ENCODE measurements at regions not wholly inside any gene's neighbourhood (a gene's known extent, or its start where the extent isn't known, plus 50 kb on each side); places are given as distances from the start of the nearest gene placed in this dataset.

GRCh38 chr6:87807475-87807874 lies 105.4 kb upstream of the AKIRIN2 start:
- no peak for FAIRE-seq
- H2AFZ ChIP-seq (ENCODE audit: control insufficient read depth, low read length) = no peak overlapping the region
- no peak overlapping the region for H3K9ac ChIP-seq (ENCODE audit: control insufficient read depth, extremely low read depth, insufficient read depth, low read length)
- no peaks in the 10 kb centered on the region for H3K79me2 ChIP-seq (ENCODE audit: control insufficient read depth, insufficient read depth, low read length)
- H3K9me3 ChIP-seq (ENCODE audit: control insufficient read depth, low read depth, low read length) = no peaks in the 10 kb centered on the region
- peaks cover 14% of the 10 kb centered on the region for H3K4me1 ChIP-seq (ENCODE audit: control insufficient read depth, extremely low read depth, insufficient read depth, low read length)
- DNase-seq (ENCODE audit: low read depth, low spot score) = no peak
- H3K36me3 ChIP-seq (ENCODE audit: control insufficient read depth in 2 of 2, extremely low read depth in 1 of 2, insufficient read depth in 2 of 2, low read length in 2 of 2) = no peaks in the 10 kb centered on the region
- TF ChIP-seq, protein P1, sequence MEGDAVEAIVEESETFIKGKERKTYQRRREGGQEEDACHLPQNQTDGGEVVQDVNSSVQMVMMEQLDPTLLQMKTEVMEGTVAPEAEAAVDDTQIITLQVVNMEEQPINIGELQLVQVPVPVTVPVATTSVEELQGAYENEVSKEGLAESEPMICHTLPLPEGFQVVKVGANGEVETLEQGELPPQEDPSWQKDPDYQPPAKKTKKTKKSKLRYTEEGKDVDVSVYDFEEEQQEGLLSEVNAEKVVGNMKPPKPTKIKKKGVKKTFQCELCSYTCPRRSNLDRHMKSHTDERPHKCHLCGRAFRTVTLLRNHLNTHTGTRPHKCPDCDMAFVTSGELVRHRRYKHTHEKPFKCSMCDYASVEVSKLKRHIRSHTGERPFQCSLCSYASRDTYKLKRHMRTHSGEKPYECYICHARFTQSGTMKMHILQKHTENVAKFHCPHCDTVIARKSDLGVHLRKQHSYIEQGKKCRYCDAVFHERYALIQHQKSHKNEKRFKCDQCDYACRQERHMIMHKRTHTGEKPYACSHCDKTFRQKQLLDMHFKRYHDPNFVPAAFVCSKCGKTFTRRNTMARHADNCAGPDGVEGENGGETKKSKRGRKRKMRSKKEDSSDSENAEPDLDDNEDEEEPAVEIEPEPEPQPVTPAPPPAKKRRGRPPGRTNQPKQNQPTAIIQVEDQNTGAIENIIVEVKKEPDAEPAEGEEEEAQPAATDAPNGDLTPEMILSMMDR (optimal IDR thresholded peaks at IDR 0.05 in 1 of 3, IDR thresholded peaks at IDR 0.05 in 1 of 3, conservative IDR thresholded peaks at IDR 0.05 in 1 of 3; ENCODE audit: extremely low read depth in 1 of 3, insufficient read depth in 2 of 3, low read length in 3 of 3) = no peak
- no peak for TF ChIP-seq EZH2 (IDR thresholded peaks at IDR 0.05; ENCODE audit: low read length)
- peaks cover 5% of the 10 kb centered on the region for H3K27me3 ChIP-seq (ENCODE audit: control insufficient read depth, extremely low read depth, insufficient read depth, low read length)
- H3K4me3 ChIP-seq (ENCODE audit: control insufficient read depth in 2 of 3, extremely low read depth in 1 of 3, insufficient read depth in 2 of 3, low read depth in 1 of 3, low read length in 3 of 3) = no peak overlapping the region
- dilution Hi-C loops (cut with MboI; ENCODE audit: extremely low pct_ligation_motif_present, low sequenced_read_pairs) = no loop called here
- H4K20me1 ChIP-seq (ENCODE audit: control insufficient read depth, extremely low read depth, insufficient read depth, low read length) = no peaks in the 10 kb centered on the region
- no peak overlapping the region for H3K4me2 ChIP-seq (ENCODE audit: control insufficient read depth, extremely low read depth, insufficient read depth, low read depth, low read length)
- H3K27ac ChIP-seq (ENCODE audit: control insufficient read depth, insufficient read depth, low read length) = no peak overlapping the region
- H3K9me1 ChIP-seq (ENCODE audit: control insufficient read depth, extremely low read depth, insufficient read depth, low read length) = no peaks in the 10 kb centered on the region

GRCh38 chr6:87806635-87807034 lies 104.6 kb upstream of the AKIRIN2 start:
- DNase-seq (ENCODE audit: low read depth, low spot score) = no peak
- Histone ChIP-seq H2AFZ (ENCODE audit: control insufficient read depth, low read length) (no peak overlapping the region), H3K36me3 (ENCODE audit: control insufficient read depth in 2 of 2, extremely low read depth in 1 of 2, insufficient read depth in 2 of 2, low read length in 2 of 2) (no peaks in the 10 kb centered on the region), H3K9me3 (ENCODE audit: control insufficient read depth, low read depth, low read length) (no peaks in the 10 kb centered on the region), H3K4me3 (ENCODE audit: control insufficient read depth in 2 of 3, extremely low read depth in 1 of 3, insufficient read depth in 2 of 3, low read depth in 1 of 3, low read length in 3 of 3) (no peak overlapping the region), H3K9me1 (ENCODE audit: control insufficient read depth, extremely low read depth, insufficient read depth, low read length) (no peaks in the 10 kb centered on the region), H3K79me2 (ENCODE audit: control insufficient read depth, insufficient read depth, low read length) (no peaks in the 10 kb centered on the region), H3K9ac (ENCODE audit: control insufficient read depth, extremely low read depth, insufficient read depth, low read length) (no peak overlapping the region), H3K27ac (ENCODE audit: control insufficient read depth, insufficient read depth, low read length) (no peak overlapping the region), H3K4me2 (ENCODE audit: control insufficient read depth, extremely low read depth, insufficient read depth, low read depth, low read length) (no peak overlapping the region), H3K4me1 (ENCODE audit: control insufficient read depth, extremely low read depth, insufficient read depth, low read length) (peaks cover 14% of the 10 kb centered on the region), H3K27me3 (ENCODE audit: control insufficient read depth, extremely low read depth, insufficient read depth, low read length) (no peaks in the 10 kb centered on the region), H4K20me1 (ENCODE audit: control insufficient read depth, extremely low read depth, insufficient read depth, low read length) (no peaks in the 10 kb centered on the region)
- TF ChIP-seq, protein P1 (optimal IDR thresholded peaks at IDR 0.05 in 1 of 3, IDR thresholded peaks at IDR 0.05 in 1 of 3, conservative IDR thresholded peaks at IDR 0.05 in 1 of 3; ENCODE audit: extremely low read depth in 1 of 3, insufficient read depth in 2 of 3, low read length in 3 of 3) = no peak
- no peak for TF ChIP-seq EZH2 (IDR thresholded peaks at IDR 0.05; ENCODE audit: low read length)
- dilution Hi-C loops (cut with MboI; ENCODE audit: extremely low pct_ligation_motif_present, low sequenced_read_pairs) = no loop called here
- FAIRE-seq = no peak
